ENCODE measurements at regions not wholly inside any gene's neighbourhood (a gene's known extent, or its start where the extent isn't known, plus 50 kb on each side); places are given as distances from the start of the nearest gene placed in this dataset.
A peak's percentile ranks its signal among the peaks of the same experiment; 100 is the strongest.
"Not testable (repeated sequence)": the region's sequence is repeated elsewhere in the genome, so short reads cannot be mapped to it uniquely, and the experiment has no call there.

- Histone ChIP-seq H3K27ac (ENCODE audit: low read depth, low read length) (peak overlapping the region; percentile 54), H3K4me1 (ENCODE audit: insufficient read depth, low read length) (peaks cover 45% of the 10 kb centered on the region)
- H3K9me3 ChIP-seq (ENCODE audit: low read length); H3K36me3 ChIP-seq (ENCODE audit: insufficient read depth, low read length); H3K27me3 Mint-ChIP-seq; H3K4me3 ChIP-seq (ENCODE audit: low read length); DNase-seq; H3K27me3 ChIP-seq (ENCODE audit: insufficient read depth, low read length, poor library complexity, severe bottlenecking): not testable (repeated sequence)
- ChIA-PET POLR2A (interaction anchor here (0.8 to 1.6 kb wide), 8 partner anchors 9 to 47 kb away, joined by 3 to 5 read pairs (median 3); no protein-coding TSS in a partner anchor), CTCF (interaction anchor here (0.9 to 2.6 kb wide), 10 partner anchors 9 to 311 kb away, joined by 3 to 9 read pairs (median 4); partner anchors contain the start of gene DTWD2)
- peaks cover 62 to 65% (median 63%) of the 10 kb centered on the region in 3 donors for H3K4me1 Mint-ChIP-seq
- peak overlapping the region; percentile 91 to 99 (median 93) for H3K4me3 Mint-ChIP-seq
- peaks cover 0 to 20% (median 2%) of the 10 kb centered on the region in 5 donors for H3K9me3 Mint-ChIP-seq
- peak overlapping the region; percentile 98 to 100 (median 99) for H3K27ac Mint-ChIP-seq
- H3K36me3 Mint-ChIP-seq = peaks cover 4 to 17% (median 8%) of the 10 kb centered on the region in 3 donors
Measured at GRCh38 chr5:119299242-119299614, 56.6 kb upstream of the TNFAIP8 start.

GRCh38 chr5:119299615-119300310, 56.1 kb upstream of the TNFAIP8 start:
- ChIA-PET POLR2A (interaction anchor here (0.8 to 1.7 kb wide), 10 partner anchors 9 to 47 kb away, joined by 3 to 5 read pairs (median 4); no protein-coding TSS in a partner anchor), CTCF (interaction anchor here (0.9 to 2.6 kb wide), 14 partner anchors 10 to 312 kb away, joined by 3 to 9 read pairs (median 4); partner anchors contain the start of gene DTWD2)
- H3K9me3 ChIP-seq (ENCODE audit: low read length); H3K27me3 ChIP-seq (ENCODE audit: insufficient read depth, low read length, poor library complexity, severe bottlenecking); H3K27me3 Mint-ChIP-seq; H3K36me3 ChIP-seq (ENCODE audit: insufficient read depth, low read length): not testable (repeated sequence)
- Mint-ChIP-seq H3K27ac (peak overlapping the region; percentile 98 to 100 (median 99)), H3K4me3 (peak overlapping the region; percentile 91 to 99 (median 93)), H3K4me1 (peaks cover 64 to 67% (median 65%) of the 10 kb centered on the region in 3 donors), H3K9me3 (peaks cover 0 to 15% (median 2%) of the 10 kb centered on the region in 5 donors), H3K36me3 (peaks cover 3 to 17% (median 3%) of the 10 kb centered on the region in 3 donors)
- H3K27ac ChIP-seq (ENCODE audit: low read depth, low read length) = peak overlapping the region; percentile 54
- H3K4me1 ChIP-seq (ENCODE audit: insufficient read depth, low read length) = peaks cover 50% of the 10 kb centered on the region
- peak; percentile 74 to 92 (median 84) for DNase-seq
- peak overlapping the region; percentile 48 for H3K4me3 ChIP-seq (ENCODE audit: low read length)

GRCh38 chr5:119300311-119300670, 55.5 kb upstream of the TNFAIP8 start:
- H3K36me3 ChIP-seq (ENCODE audit: insufficient read depth, low read length) = no peaks in the 10 kb centered on the region
- H3K9me3 ChIP-seq (ENCODE audit: low read length) = no peaks in the 10 kb centered on the region
- peak overlapping the region; percentile 98 to 100 (median 99) for H3K27ac Mint-ChIP-seq
- H3K4me1 ChIP-seq (ENCODE audit: insufficient read depth, low read length) = peaks cover 56% of the 10 kb centered on the region
- H3K9me3 Mint-ChIP-seq = peaks cover 0 to 13% (median 2%) of the 10 kb centered on the region in 5 donors
- peaks cover 0 to 3% of the 10 kb centered on the region in 2 donors for H3K27me3 Mint-ChIP-seq
- DNase-seq = no peak
- peaks cover 69 to 72% (median 69%) of the 10 kb centered on the region in 3 donors for H3K4me1 Mint-ChIP-seq
- peak overlapping the region; percentile 48 for H3K4me3 ChIP-seq (ENCODE audit: low read length)
- H3K4me3 Mint-ChIP-seq = peak overlapping the region; percentile 91 to 99 (median 93)
- ChIA-PET CTCF (interaction anchor here (0.9 to 2.6 kb wide), 13 partner anchors 10 to 229 kb away, joined by 3 to 9 read pairs (median 4); partner anchors contain the start of gene DMXL1), POLR2A (interaction anchor here (1.0 to 1.7 kb wide), 9 partner anchors 9 to 41 kb away, joined by 3 to 5 read pairs (median 3); no protein-coding TSS in a partner anchor)
- H3K27ac ChIP-seq (ENCODE audit: low read depth, low read length) = peak overlapping the region; percentile 54
- H3K36me3 Mint-ChIP-seq = peaks cover 3 to 15% (median 3%) of the 10 kb centered on the region in 3 donors
- no peaks in the 10 kb centered on the region for H3K27me3 ChIP-seq (ENCODE audit: insufficient read depth, low read length, poor library complexity, severe bottlenecking)

GRCh38 chr5:119301210-119301609, 54.6 kb upstream of the TNFAIP8 start:
- no peaks in the 10 kb centered on the region for H3K36me3 ChIP-seq (ENCODE audit: insufficient read depth, low read length)
- peaks cover 0 to 3% of the 10 kb centered on the region in 2 donors for H3K27me3 Mint-ChIP-seq
- no peak for DNase-seq
- peaks cover 0 to 13% (median 2%) of the 10 kb centered on the region in 5 donors for H3K9me3 Mint-ChIP-seq
- POLR2A ChIA-PET = interaction anchor here (1.0 to 1.7 kb wide), 2 partner anchors 26 to 40 kb away, joined by 3 to 5 read pairs; no protein-coding TSS in a partner anchor
- CTCF ChIA-PET = interaction anchor here (1.0 to 2.6 kb wide), 7 partner anchors 12 to 230 kb away, joined by 3 to 9 read pairs (median 4); partner anchors contain the start of gene DMXL1
- H3K4me1 Mint-ChIP-seq = peaks cover 78 to 80% (median 78%) of the 10 kb centered on the region in 3 donors
- no peaks in the 10 kb centered on the region for H3K9me3 ChIP-seq (ENCODE audit: low read length)
- H3K36me3 Mint-ChIP-seq = peaks cover 3 to 14% (median 3%) of the 10 kb centered on the region in 3 donors
- H3K4me3 Mint-ChIP-seq = peak overlapping the region; percentile 76 to 99 (median 93)
- H3K4me3 ChIP-seq (ENCODE audit: low read length) = peak overlapping the region; percentile 48
- peaks cover 65% of the 10 kb centered on the region for H3K4me1 ChIP-seq (ENCODE audit: insufficient read depth, low read length)
- H3K27me3 ChIP-seq (ENCODE audit: insufficient read depth, low read length, poor library complexity, severe bottlenecking) = no peaks in the 10 kb centered on the region
- H3K27ac ChIP-seq (ENCODE audit: low read depth, low read length) = no peak overlapping the region
- H3K27ac Mint-ChIP-seq = peak overlapping the region; percentile 98 to 100 (median 99)

- peaks cover 82 to 85% (median 84%) of the 10 kb centered on the region in 3 donors for H3K4me1 Mint-ChIP-seq
- H3K9me3 Mint-ChIP-seq = peaks cover 0 to 11% (median 1%) of the 10 kb centered on the region in 5 donors
- peaks cover 3 to 11% (median 3%) of the 10 kb centered on the region in 3 donors for H3K36me3 Mint-ChIP-seq
Measured at GRCh38 chr5:119301906-119302305, 53.9 kb upstream of the TNFAIP8 start.

GRCh38 chr5:119302449-119302848, 53.4 kb upstream of the TNFAIP8 start:
- H3K27ac Mint-ChIP-seq = peak overlapping the region; percentile 81 to 100 (median 96)
- H3K27me3 Mint-ChIP-seq = peaks cover 0 to 3% of the 10 kb centered on the region in 2 donors
- H3K27ac ChIP-seq (ENCODE audit: low read depth, low read length) = no peak overlapping the region
- no peaks in the 10 kb centered on the region for H3K9me3 ChIP-seq (ENCODE audit: low read length)
- peaks cover 3 to 10% (median 3%) of the 10 kb centered on the region in 3 donors for H3K36me3 Mint-ChIP-seq
- H3K4me1 Mint-ChIP-seq = peaks cover 86 to 91% (median 90%) of the 10 kb centered on the region in 3 donors
- H3K9me3 Mint-ChIP-seq = peaks cover 0 to 9% (median 0%) of the 10 kb centered on the region in 5 donors
- peak overlapping the region; percentile 29 to 71 (median 63) for H3K4me3 Mint-ChIP-seq
- DNase-seq = no peak
- ChIA-PET CTCF (interaction anchor here (1.4 to 3.6 kb wide), 3 partner anchors 12 to 109 kb away, joined by 3 to 20 read pairs (median 6); no protein-coding TSS in a partner anchor), POLR2A (interaction anchor here (1.0 kb wide), 1 partner anchor 24 kb away, joined by 3 read pairs; no protein-coding TSS in a partner anchor)
- H3K4me1 ChIP-seq (ENCODE audit: insufficient read depth, low read length) = peaks cover 77% of the 10 kb centered on the region
- H3K4me3 ChIP-seq (ENCODE audit: low read length) = no peak overlapping the region
- no peaks in the 10 kb centered on the region for H3K36me3 ChIP-seq (ENCODE audit: insufficient read depth, low read length)
- no peaks in the 10 kb centered on the region for H3K27me3 ChIP-seq (ENCODE audit: insufficient read depth, low read length, poor library complexity, severe bottlenecking)

More at GRCh38 chr5:119301906-119302305, 53.9 kb upstream of the TNFAIP8 start:
- CTCF ChIA-PET = interaction anchor here (1.4 to 3.6 kb wide), 3 partner anchors 14 to 110 kb away, joined by 3 to 20 read pairs (median 8); no protein-coding TSS in a partner anchor
- Mint-ChIP-seq H3K27me3 (peaks cover 0 to 3% of the 10 kb centered on the region in 2 donors), H3K27ac (peak overlapping the region; percentile 15 to 100 (median 96)), H3K4me3 (peak overlapping the region in 5 of 7 donors; percentile 29 to 71 (median 64))
- H3K4me3 ChIP-seq (ENCODE audit: low read length) = peak overlapping the region; percentile 8
- H3K27ac ChIP-seq (ENCODE audit: low read depth, low read length) = no peak overlapping the region
- no peaks in the 10 kb centered on the region for H3K9me3 ChIP-seq (ENCODE audit: low read length)
- H3K36me3 ChIP-seq (ENCODE audit: insufficient read depth, low read length) = no peaks in the 10 kb centered on the region
- no peaks in the 10 kb centered on the region for H3K27me3 ChIP-seq (ENCODE audit: insufficient read depth, low read length, poor library complexity, severe bottlenecking)
- POLR2A ChIA-PET = no interaction called here
- H3K4me1 ChIP-seq (ENCODE audit: insufficient read depth, low read length) = peaks cover 72% of the 10 kb centered on the region
- DNase-seq = no peak

GRCh38 chr5:119302916-119303897, 52.6 kb upstream of the TNFAIP8 start:
- Histone ChIP-seq H3K4me1 (ENCODE audit: insufficient read depth, low read length) (peaks cover 85% of the 10 kb centered on the region), H3K27ac (ENCODE audit: low read depth, low read length) (no peak overlapping the region), H3K27me3 (ENCODE audit: insufficient read depth, low read length, poor library complexity, severe bottlenecking) (no peaks in the 10 kb centered on the region), H3K4me3 (ENCODE audit: low read length) (peak overlapping the region; percentile 42), H3K9me3 (ENCODE audit: low read length) (no peaks in the 10 kb centered on the region), H3K36me3 (ENCODE audit: insufficient read depth, low read length) (no peaks in the 10 kb centered on the region)
- no peak for DNase-seq
- ChIA-PET CTCF (interaction anchor here (0.7 to 3.6 kb wide), 5 partner anchors 12 to 315 kb away, joined by 3 to 20 read pairs (median 4); partner anchors contain the start of gene DTWD2), POLR2A (interaction anchor here (1.0 to 1.2 kb wide), 2 partner anchors 25 to 38 kb away, joined by 3 read pairs; no protein-coding TSS in a partner anchor)
- peaks cover 0 to 7% (median 0%) of the 10 kb centered on the region in 5 donors for H3K9me3 Mint-ChIP-seq
- peaks cover 0 to 3% of the 10 kb centered on the region in 2 donors for H3K27me3 Mint-ChIP-seq
- H3K4me1 Mint-ChIP-seq = peaks cover 92 to 98% (median 97%) of the 10 kb centered on the region in 3 donors
- peaks cover 3 to 10% (median 3%) of the 10 kb centered on the region in 3 donors for H3K36me3 Mint-ChIP-seq
- peak overlapping the region; percentile 29 to 71 (median 63) for H3K4me3 Mint-ChIP-seq
- peak overlapping the region; percentile 81 to 100 (median 96) for H3K27ac Mint-ChIP-seq
